Prostate gland (tissue), 2 donors: ENCODE measurements at regions not wholly inside any gene's neighbourhood (a gene's known extent, or its start where the extent isn't known, plus 50 kb on each side); places are given as distances from the start of the nearest gene placed in this dataset.
"Not testable (repeated sequence)": the region's sequence is repeated elsewhere in the genome, so short reads cannot be mapped to it uniquely, and the experiment has no call there.

ENCODE experiments used
- DNase-seq: peaks from one replicate; pipeline ENCODE4 v3.0.0-alpha.2; 2019; ENCODE audit warnings: low spot score
- H3K27ac ChIP-seq, 2 donors: fragments of 200-600 bp; sonication (generic); 2 replicates each; pipeline ENCODE4 v1.5.1; 2017 to 2019
- H3K27me3 ChIP-seq: fragments of 200-600 bp; sonication (generic); replicated peaks from 2 replicates; pipeline ENCODE4 v1.5.1; 2019; ENCODE audit not compliant: insufficient read depth
- H3K36me3 ChIP-seq, 2 donors: fragments of 200-600 bp; sonication (generic); 1 replicate in 1 of 2; 2 replicates in 1 of 2; pipeline versions ENCODE4 v1.5.1 to v1.8.1; 2017 to 2019
- H3K4me1 ChIP-seq: fragments of 200-600 bp; sonication (generic); replicated peaks from 2 replicates; pipeline ENCODE4 v1.5.1; 2019
- H3K4me3 ChIP-seq, 2 donors: fragments of 200-600 bp; sonication (generic); 2 replicates each; pipeline ENCODE4 v1.5.1; 2017 to 2019
- H3K9me3 ChIP-seq: fragments of 200-600 bp; sonication (generic); 2 replicates; pipeline ENCODE4 v1.5.1; 2017
- POLR2A ChIP-seq: fragments of 450-650 bp; IDR thresholded peaks from one replicate; pipeline ENCODE4 v1.6.1; 2016; ENCODE audit warnings: antibody characterized with exemption, mild to moderate bottlenecking
- POLR2AphosphoS5 ChIP-seq: sonication (generic); formaldehyde crosslinking; IDR thresholded peaks from one replicate; pipeline ENCODE4 v1.6.1; 2017; ENCODE audit warnings: antibody characterized with exemption
- WGBS: methylation state at CpG from one replicate; pipeline ENCODE4 v1.1.5; 2018; 5-methylcytosine and 5-hydroxymethylcytosine counted together
- intact Hi-C: fragments of 100-400 bp; cut with DNase I; formaldehyde crosslinking; loops from one replicate; pipeline ENCODE4 v1.14.2; 2022
- TF ChIP-seq, protein P1 (sequence below), 4 experiments: fragments of 200-600 bp in 2 of 4; fragments of 450-650 bp in 2 of 4; sonication (generic) in 2 of 4; IDR thresholded peaks; 1 replicate in 3 of 4; 2 replicates in 1 of 4; pipeline ENCODE4 v1.5.1; 2016 to 2019; ENCODE audit warnings: antibody characterized with exemption in 4 of 4, mild to moderate bottlenecking in 2 of 4, moderate library complexity in 2 of 4

DNA sequence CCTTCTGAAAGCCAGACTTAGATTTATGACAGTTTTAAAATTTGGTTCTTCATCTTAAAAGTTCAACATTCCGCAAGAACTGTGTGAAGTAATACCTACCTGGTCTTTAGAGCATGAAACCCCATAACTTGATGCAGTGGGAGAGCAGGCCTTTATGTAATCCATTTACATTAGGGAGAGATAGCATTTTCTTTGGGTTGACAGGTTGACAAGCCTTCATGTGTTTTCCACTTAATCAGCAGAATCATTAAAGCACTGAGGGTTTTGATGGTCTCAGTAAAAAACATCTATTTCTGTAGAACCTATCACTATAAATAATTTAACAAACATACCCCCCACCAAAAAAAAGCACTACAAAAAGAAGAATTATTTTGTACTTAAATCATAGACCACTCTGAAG lies 121.6 kb upstream of the KIF2A start:
- intact Hi-C loops, result no loop called here
- TF ChIP-seq POLR2A (no peak), POLR2AphosphoS5 (no peak)
- TF ChIP-seq, protein P1, sequence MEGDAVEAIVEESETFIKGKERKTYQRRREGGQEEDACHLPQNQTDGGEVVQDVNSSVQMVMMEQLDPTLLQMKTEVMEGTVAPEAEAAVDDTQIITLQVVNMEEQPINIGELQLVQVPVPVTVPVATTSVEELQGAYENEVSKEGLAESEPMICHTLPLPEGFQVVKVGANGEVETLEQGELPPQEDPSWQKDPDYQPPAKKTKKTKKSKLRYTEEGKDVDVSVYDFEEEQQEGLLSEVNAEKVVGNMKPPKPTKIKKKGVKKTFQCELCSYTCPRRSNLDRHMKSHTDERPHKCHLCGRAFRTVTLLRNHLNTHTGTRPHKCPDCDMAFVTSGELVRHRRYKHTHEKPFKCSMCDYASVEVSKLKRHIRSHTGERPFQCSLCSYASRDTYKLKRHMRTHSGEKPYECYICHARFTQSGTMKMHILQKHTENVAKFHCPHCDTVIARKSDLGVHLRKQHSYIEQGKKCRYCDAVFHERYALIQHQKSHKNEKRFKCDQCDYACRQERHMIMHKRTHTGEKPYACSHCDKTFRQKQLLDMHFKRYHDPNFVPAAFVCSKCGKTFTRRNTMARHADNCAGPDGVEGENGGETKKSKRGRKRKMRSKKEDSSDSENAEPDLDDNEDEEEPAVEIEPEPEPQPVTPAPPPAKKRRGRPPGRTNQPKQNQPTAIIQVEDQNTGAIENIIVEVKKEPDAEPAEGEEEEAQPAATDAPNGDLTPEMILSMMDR (IDR thresholded peaks at IDR 0.05), result no peak
- no peak for DNase-seq
- WGBS, result 81% methylated on average over 1 of the region's 1 CpG
- Histone ChIP-seq H3K36me3 (no peaks in the 10 kb centered on the region), H3K27me3 (no peaks in the 10 kb centered on the region), H3K27ac (no peak overlapping the region), H3K4me1 (no peaks in the 10 kb centered on the region), H3K4me3 (no peak overlapping the region), H3K9me3 (no peaks in the 10 kb centered on the region)

DNA sequence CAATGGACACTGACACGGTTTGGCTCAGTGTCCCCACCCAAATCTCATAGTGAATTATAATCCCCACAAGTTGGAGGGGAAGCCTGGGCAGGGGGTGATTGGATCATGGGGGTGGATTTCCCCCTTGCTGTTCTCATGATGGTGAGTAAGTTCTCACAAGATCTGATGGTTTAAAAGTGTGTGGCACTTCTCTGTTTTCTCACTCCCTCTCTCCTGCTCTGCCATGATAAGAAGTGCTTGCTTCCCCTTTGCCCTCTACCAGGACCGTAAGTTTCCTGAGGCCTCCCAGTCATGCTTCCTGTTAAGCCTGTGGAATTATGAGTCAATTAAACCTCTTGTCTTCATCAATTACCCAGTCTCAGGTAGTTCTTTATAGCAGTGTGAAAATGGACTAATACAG lies 115.8 kb upstream of the KIF2A start:
- no peak overlapping the region for H3K27ac ChIP-seq
- no peaks in the 10 kb centered on the region for H3K9me3 ChIP-seq
- no peaks in the 10 kb centered on the region for H3K4me1 ChIP-seq
- no peak overlapping the region for H3K4me3 ChIP-seq
- H3K27me3 ChIP-seq, result no peaks in the 10 kb centered on the region
- DNase-seq, result no peak
- H3K36me3 ChIP-seq, result no peaks in the 10 kb centered on the region
- 64% methylated on average over 2 of the region's 2 CpGs for WGBS
- TF ChIP-seq POLR2AphosphoS5 (no peak), POLR2A (no peak)
- TF ChIP-seq, protein P1 (IDR thresholded peaks at IDR 0.05), result no peak
- intact Hi-C loops, result no loop called here

DNA sequence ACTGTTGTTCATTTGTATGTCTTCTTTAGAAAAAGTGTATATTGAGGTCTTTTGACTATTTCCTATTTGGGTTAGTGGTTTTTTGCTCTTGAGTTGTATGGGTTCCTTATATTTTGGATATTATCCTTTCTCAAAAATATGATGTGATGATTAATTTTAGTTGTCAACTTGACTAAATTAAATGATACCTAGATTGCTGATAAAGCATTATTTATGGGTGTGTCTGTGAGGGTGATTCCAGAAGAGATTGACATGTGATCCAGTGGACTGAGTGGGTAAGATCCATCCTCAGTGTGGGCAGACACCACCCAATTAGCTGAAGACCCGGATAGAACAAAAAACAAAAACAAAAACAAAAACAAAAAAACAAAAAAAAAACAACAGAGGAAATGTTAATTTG lies 115.1 kb upstream of the KIF2A start:
- intact Hi-C loops, result no loop called here

DNA sequence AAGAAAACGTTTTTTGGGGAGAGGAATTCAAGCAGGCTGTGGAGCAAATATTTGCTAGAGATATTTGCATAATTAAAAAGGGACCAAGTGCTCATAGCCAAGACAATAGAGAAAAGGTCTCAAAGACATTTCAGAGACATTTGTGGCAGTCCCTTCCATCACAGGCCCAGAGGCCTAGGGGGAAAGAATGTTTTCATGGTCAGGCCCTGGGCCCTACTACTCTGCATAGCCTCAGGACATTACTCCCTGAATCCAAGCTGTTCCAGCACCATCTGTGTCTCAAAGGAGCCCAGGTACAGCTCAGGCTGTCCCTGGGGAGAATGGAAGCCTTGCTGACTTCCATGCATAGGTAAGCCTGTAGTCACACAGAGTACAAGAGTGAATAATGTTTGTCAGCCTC lies 113.0 kb upstream of the KIF2A start:
- intact Hi-C loops, result no loop called here
- TF ChIP-seq POLR2A (no peak), POLR2AphosphoS5 (no peak)
- TF ChIP-seq, protein P1 (IDR thresholded peaks at IDR 0.05), result no peak
- H3K4me3 ChIP-seq, result no peak overlapping the region
- no peaks in the 10 kb centered on the region for H3K4me1 ChIP-seq
- no peak overlapping the region for H3K27ac ChIP-seq
- no peak for DNase-seq
- no peaks in the 10 kb centered on the region for H3K9me3 ChIP-seq
- H3K27me3 ChIP-seq, result no peaks in the 10 kb centered on the region
- WGBS, result 37% methylated on average over 1 of the region's 1 CpG
- no peaks in the 10 kb centered on the region for H3K36me3 ChIP-seq

More for the DNA sequence above, 115.1 kb upstream of the KIF2A start:
- WGBS, result 0% methylated on average over 1 of the region's 1 CpG
- TF ChIP-seq, protein P1 (IDR thresholded peaks at IDR 0.05), result no peak
- no peak for TF ChIP-seq POLR2AphosphoS5
- no peak for TF ChIP-seq POLR2A
- H3K27me3 ChIP-seq, result no peaks in the 10 kb centered on the region
- H3K4me3 ChIP-seq, result no peak overlapping the region
- no peaks in the 10 kb centered on the region for H3K4me1 ChIP-seq
- H3K36me3 ChIP-seq, result no peaks in the 10 kb centered on the region
- no peak overlapping the region for H3K27ac ChIP-seq
- no peak for DNase-seq
- H3K9me3 ChIP-seq, result no peaks in the 10 kb centered on the region

DNA sequence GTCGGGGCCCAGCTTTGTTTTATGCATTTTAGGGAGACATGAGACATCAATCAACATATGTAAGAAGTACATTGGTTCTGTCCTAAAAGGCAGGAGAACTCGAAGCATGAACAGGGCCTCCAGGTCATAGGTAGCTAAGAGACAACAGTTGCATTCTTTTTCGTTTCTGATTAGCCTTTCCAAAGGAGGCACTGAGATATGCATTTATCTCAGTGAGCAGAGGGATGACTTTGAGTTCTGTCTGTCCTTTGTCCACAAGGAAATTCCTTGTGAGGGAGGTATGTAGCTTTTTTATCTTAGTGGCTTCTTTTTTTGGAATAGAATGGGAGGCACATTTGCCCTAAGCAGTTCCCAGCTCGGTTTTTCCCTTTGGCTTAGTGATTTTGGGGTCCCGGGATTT lies 109.5 kb upstream of the KIF2A start:
- intact Hi-C loops, H3K4me1 ChIP-seq, DNase-seq, H3K4me3 ChIP-seq, H3K9me3 ChIP-seq, H3K27ac ChIP-seq, H3K36me3 ChIP-seq, H3K27me3 ChIP-seq: not testable (repeated sequence)
- WGBS, result 79% methylated on average over 5 of the region's 5 CpGs
